ENCODE measurements at regions not wholly inside any gene's neighbourhood (a gene's known extent, or its start where the extent isn't known, plus 50 kb on each side); places are given as distances from the start of the nearest gene placed in this dataset.

DNA sequence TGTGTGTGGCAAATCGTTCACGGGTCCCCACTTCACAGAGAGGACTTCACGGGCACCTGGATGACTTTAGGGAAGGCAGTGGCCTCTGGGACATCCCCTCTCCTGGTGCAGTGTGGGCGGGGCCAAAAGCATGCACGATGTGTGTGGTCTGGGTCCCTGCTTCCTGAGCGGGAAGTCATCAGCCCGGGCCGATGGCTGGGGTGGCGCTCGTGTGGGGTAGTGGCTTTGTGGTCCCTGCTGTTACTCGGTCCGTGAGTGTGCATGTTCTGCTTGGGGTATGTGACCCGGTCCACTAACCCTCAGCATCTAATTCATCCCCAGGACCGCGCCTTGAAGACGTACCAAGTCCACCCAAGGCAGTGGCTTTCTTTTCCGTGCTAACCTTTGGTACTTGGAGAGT lies 142.5 kb upstream of the RTL1 start:
- DNase-seq (ENCODE audit: low read depth): no peak

DNA sequence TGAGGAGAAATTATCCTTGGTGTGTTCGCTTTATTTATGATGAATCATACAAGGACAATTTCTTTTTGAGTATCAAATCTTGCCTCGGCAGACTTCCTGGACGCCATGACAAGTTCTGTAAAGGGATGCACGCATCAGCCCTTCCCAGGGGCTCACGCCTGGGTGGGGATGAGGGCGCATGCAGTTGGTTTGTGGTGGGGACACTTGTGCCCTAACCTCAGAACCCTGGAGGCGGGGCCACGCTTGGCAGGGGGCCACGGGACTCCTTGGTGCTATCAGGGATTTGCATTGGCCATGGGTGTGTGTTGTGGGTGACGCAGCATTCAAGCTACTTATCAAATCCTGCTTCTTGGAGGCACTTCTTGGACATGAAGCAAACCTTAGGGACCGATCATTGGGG lies 143.8 kb upstream of the RTL1 start:
- no peak for DNase-seq (ENCODE audit: low read depth)

DNA sequence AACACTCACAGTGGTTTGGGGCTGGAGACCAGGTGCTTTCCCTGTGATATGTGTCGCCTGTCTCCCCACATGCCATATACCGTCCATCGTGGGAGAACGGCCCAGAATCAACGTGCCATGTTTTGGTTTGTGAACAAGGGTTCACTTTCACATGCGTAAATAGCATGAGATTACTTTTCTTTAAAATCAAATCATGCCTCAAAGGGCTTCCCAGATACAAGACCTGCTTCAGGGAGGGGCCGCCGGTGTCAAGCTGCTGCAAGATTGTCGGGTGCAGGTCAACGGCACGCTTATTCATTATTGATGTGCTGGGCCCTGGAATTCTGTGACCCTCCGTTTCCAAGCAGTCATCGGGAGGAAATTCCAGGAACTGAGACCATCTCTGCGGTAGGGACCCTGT lies 145.2 kb upstream of the RTL1 start:
- no peak for DNase-seq (ENCODE audit: low read depth)

DNA sequence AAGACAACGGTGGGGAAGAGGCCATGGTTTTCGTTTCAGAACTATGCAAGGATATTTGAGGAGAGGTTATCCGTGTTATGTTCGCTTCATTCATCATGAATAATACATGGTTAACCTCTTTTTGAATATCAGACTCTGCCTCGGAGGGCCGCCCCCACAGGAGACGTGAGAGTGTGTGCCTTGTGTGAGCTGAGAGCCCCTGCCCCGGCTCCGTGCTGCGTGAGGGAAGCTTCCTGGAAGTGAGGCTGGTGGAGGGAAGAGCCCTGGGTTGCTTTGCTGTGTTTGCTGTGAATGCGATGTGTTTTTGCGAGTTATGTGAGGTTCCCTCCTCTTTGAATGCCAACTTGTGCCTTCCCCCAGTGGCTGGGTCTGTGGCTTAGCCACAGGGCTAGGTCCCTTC lies 146.0 kb upstream of the RTL1 start:
- DNase-seq (ENCODE audit: low read depth): no peak

DNA sequence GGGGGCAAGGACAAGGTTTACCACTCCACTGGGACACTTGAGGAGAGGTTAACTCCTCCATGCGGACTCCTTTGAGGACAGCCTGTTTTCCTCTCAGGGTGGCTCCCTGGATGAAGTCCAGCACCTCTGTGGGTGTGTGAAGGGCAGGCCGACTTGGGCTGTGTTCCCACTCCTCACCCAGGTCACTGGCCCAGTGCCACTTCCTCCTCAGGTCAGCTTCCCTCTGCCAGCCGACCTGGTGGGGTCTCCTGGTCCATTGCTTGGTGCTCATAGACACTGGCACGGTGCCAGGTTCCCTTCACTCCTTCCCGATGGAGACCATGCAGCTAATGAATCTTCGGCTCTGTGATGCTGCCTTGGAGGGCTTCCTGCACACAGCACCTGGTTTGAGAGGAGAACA lies 146.4 kb upstream of the RTL1 start:
- DNase-seq (ENCODE audit: low read depth): no peak

DNA sequence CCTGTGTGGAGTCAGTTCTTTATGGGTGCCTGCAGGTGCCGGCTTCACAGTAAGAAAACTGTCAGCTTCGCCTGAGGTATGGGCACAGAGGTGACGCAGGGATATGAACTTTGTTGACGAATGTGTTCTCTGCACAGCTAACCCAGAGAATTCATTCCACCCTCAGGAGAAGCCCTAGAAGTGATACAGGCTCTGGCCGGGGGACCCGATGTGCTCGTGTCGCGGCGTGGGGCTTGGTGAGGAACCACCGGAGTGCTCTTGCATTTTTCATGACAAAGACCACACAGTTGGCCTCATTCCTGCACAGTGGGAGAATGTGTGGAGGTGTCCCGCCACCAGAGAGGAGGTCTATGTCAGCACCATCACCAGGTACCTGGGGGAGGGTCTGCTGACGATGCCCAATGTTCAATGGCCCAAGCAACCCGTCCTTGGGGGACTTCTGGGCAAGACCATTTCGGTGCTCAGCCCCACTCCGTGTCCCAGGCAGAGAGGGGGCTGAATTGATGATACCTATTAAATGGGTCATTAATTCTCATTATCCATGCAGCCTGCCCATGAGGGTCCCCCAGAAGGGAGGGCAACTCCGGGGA lies 147.5 kb upstream of the RTL1 start:
- no peak for DNase-seq (ENCODE audit: low read depth)

DNA sequence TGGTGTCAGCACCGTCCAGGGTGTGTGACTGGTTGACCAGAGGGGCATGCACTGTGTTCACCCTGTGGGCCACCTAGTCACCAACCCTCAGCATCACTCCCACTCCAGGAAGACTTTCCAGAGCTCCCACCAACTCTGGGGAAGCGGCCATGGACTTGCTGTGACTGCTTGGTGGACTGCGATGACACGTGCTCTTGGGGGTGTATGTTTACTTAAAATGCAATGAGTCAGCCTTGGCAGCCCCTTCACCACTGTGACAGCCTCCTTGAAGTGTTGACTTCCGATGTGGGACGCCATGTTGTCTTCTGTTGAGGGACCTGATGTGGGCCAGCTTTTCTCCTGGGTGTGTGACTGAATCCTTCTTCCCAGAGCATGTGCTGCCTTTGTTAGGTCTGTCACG lies 151.1 kb upstream of the RTL1 start:
- DNase-seq (ENCODE audit: low read depth): no peak

DNA sequence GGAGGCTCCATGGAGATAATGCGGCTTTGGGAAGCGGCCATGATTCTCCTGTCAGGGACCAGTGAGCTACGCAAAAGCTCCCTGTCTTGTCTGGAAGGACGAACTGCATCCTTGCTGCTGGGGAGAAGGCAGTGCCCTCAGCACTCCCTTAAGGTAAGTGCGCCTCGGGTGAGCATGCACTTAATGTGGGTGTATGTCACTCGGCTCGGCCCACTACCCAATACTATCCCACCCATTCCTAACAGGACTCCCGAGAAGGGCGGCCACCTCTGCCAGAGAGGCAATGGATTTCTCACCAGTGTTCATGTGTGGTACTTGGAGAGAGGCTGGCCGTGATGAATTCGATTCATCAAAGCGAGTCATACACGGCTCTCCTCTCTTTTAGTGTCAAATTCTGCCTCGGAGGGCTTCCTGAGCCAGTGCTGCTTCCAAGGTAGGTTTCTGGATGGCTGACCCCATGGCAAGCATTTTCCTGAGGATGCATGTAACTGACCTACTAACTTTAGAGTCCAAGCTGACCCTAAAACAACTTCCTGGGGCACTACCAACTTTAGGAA lies 151.7 kb upstream of the RTL1 start:
- DNase-seq (ENCODE audit: low read depth): no peak

DNA sequence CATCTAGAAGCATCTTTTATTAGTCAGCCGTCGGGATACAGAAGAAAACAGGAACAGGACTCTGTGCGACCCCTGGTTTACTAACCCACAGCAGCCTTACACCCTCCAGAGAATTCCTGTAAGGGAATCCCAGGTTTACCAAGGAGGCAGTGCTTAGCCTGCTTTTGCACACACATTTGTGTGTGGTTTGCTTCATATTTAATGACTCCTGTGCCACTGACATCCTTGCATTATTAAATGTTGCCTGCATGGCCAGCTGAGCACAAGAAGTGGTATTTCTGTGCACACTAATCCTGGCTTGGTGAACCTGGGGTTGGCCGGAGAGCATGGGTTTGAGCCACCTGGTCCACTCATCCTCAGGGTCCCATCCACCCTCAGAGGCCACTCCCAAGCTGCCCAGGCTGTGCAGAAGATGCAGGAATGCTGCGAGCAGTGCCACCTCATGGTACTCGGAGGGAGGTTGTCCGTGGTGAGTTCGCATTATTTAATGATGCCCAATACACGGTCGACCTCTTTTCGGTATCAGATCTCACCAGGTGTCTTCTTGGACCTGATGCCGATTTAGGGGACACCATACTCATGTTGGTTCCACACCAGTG lies 152.4 kb upstream of the RTL1 start:
- no peak for DNase-seq (ENCODE audit: low read depth)

DNA sequence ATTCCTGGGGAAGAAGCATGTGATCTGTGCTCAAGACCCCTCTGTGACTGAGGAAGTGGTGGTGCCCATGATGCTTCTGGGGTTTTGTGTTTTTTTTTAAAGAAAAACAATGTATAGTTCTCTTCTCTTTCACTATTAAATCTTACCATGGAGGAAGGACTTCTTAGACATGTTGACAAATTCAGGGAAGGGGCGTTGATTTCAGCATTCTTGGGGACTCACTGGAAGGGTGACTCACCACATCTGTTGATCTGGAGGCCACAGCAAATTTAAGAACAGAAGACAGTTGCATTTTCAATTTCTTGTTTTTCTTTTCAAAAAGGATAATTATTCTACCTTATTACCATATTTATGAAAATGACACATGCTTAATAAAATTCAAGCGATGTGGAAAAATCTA lies 152.9 kb upstream of the RTL1 start:
- no peak for DNase-seq (ENCODE audit: low read depth)

DNA sequence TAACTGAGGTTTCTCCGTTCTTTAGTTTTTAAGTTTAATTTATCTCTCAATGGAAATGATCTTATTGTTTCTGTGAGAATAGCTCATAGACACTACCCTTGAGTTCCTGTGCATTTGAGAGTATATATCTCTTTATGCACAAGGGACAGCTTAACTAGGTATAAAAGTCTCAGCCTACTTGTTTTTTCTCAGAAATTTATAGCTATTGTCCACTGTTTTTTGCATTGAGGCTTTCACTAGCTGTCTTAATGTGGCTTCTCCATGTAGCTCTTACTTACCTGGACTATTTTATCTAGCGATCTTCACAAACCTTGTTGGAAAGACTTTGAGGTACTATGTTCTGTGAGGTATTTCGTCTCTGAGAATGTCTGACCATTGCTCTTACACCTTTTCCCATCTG lies 153.9 kb upstream of the RTL1 start:
- DNase-seq (ENCODE audit: low read depth): no peak

DNA sequence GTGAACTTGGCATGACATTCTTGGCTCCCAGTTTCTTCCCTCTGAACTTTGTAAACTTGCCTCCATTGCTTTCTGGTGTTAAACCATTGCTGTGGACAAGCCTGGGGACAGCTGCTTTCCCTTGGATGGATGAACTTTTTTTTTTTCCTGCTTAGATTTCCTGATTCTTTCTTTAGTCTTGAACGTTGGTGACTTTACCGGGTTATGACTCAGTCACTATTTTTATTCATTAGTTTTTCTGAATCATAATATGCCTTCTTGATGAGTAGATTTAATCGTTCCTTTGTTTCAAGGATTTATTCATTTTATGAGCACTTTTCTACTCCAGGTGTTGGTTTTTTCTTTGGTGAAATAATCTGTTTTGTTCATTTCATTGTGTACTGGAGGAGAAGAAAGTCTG lies 155.0 kb upstream of the RTL1 start:
- DNase-seq (ENCODE audit: low read depth): no peak

DNA sequence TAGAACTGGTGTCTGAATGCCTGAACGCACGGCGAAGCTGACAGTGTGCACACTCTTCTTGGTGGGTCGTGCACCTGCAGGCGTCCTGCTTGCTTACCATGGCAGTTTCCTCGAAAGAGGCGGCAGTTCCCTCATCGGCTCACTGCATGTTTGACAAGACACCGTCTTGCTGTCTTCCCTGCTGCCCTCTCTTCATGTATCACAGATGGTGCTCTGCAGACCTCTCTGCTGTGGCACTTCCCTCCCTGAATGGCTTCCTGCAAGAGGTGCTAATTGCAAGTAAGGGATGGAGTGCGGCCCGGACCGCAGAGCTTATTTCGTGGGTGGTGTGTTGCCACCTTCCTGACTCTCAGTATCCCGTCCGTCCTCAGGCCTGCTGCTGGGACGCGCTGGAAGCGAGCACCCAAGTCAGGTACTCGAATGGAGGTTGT lies 156.7 kb upstream of the RTL1 start:
- DNase-seq (ENCODE audit: low read depth): no peak

DNA sequence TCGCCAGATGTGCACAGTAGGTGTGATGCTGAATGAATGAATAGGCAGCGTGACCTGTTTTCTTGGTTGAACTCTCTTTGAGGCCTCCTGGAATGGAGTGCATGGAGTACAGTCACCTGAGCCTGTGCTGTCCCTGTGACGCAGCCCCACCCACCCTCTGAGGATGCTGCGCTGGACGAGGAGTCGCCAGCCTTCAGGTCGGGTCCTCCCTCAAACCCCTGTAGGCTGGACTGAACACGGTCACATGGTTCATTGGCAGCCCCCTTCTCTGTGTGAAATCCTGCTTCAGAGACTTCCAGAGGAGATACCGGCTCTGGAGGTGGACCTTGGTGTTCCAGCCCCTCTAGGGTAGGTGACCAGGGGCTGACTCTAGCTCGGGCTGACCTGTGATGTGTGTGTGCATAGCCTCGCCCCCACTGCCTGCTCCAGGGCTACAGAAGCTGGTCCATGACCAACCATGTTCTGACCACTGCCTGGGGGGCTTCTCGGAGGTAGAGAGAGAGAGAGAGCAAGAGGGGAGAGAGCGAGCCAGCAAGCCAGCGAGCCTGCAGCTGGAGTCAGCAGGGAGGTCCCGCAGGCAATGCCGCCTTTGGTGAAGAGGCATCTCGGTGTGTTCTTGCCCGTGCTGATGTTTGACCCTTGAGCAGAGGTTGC lies 158.0 kb upstream of the RTL1 start:
- DNase-seq (ENCODE audit: low read depth): no peak

DNA sequence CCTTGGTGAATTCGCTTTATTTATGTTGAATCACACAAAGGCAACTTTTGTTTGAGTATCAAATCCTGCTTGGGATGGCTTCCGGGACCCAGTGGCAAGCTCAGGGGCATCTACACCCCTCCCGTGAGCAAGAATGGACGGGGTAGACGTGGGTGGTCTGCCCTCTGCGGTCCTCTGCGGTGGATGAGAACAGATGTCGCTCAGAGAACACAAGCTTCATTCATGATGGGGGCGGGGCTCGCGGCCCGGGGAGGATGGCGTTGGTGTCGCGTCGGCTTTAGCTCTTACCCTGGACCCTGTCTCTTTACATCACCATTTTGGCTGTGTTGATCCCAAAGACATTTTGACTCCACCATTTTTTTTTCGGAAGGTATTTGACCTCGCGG lies 158.5 kb upstream of the RTL1 start:
- no peak for DNase-seq (ENCODE audit: low read depth)

DNA sequence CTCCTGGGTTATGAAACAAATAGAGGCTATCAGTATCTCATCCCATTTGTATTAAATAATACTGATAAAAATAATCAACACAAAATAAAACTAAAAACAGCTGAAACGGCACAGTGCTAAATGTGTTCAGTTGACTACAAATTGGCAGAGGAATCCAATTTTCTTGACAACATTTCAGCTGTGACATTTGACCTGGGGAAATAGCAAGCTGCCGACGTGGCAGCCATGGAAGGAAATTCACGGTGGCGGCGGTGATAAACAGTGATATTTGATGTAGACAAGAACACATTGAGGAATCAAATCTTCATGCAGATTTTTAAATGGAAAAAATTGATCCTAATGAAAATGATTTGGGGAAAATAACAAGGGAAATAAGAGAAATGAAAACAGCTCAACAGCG lies 159.1 kb upstream of the RTL1 start:
- DNase-seq (ENCODE audit: low read depth): no peak

DNA sequence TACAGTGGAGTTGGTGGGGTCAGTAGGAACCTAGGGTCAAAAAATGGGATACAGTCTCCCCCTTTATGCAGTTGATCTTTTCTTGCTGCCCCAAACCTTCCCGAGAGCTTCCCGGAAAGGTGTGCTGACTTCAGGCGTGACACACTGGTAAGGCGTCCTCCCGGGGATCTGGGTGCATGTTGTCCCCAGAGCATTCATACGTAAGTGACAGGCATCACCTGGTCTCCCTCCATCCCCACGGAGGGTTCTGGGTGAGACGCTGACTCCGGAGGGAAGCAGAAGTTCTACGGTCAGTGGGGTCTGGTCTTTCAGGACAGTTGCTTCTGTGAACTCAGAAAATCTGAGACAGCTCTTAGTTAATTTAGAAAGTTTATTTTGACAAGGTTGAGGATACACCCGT lies 159.6 kb upstream of the RTL1 start:
- DNase-seq (ENCODE audit: low read depth): no peak

DNA sequence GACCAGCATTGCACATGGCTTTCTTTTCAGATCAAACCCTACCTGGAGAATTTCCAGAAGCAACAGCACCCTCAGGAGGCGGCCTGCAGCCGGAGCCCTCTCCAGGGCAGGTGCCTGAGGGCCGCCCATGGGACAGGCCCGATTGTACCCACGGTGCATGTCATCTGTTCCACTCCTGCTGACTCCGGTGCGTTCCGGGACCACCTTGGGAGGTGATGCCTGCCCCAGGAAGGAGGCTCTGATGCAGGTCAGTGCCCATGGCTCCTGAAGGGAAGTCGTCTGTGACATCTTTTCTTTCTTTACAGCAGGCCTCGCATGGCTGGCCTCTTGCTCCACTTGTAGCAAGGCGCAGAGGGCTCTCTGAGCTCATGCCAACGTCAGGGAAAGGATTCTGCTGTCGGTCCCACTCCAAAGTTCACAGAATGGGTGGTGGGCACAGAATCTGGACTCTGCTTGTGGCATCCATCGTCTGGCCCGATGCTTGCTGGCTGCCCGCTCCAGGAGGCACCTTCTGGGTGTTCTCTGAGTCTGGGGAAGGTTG lies 160.7 kb upstream of the RTL1 start:
- DNase-seq (ENCODE audit: low read depth): no peak

DNA sequence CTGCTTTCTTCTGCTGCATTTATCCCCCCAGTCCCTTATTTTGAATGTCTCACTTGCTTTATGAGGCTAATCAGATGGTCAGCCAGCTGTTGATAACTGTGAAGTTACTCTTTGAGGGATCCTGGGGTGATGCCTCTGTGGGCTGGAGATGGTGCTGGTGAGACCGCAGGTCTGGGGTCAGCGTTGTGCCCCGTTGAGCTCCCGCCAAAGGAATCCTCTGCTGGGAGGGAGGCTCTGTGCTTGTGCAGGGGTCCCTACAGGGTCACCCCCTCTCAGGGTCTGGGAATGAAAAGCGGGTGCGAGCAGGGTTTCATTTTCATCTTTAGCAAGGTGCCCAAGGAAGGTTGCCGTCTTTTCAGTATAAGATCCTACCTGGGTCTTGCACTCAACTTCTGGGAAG lies 161.2 kb upstream of the RTL1 start:
- no peak for DNase-seq (ENCODE audit: low read depth)

DNA sequence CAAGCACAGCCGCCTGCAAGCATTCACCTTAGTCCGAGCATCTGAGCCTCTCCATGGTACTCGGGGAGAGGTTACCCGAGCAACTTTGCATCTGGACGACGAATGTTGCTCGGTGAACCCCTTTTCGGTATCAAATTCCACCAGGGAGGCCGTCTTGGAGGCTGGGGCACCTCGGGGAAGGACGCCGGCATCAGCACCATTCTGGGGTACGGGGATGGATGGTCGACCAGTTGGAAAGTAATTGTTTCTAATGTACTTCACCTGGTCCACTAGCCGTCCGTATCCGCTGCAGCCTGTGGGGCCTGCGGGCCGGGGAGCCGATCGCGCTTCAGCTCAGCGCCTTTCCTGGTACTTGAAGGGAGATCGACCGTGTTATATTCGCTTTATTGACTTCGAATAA lies 161.7 kb upstream of the RTL1 start:
- DNase-seq (ENCODE audit: low read depth): no peak

DNA sequence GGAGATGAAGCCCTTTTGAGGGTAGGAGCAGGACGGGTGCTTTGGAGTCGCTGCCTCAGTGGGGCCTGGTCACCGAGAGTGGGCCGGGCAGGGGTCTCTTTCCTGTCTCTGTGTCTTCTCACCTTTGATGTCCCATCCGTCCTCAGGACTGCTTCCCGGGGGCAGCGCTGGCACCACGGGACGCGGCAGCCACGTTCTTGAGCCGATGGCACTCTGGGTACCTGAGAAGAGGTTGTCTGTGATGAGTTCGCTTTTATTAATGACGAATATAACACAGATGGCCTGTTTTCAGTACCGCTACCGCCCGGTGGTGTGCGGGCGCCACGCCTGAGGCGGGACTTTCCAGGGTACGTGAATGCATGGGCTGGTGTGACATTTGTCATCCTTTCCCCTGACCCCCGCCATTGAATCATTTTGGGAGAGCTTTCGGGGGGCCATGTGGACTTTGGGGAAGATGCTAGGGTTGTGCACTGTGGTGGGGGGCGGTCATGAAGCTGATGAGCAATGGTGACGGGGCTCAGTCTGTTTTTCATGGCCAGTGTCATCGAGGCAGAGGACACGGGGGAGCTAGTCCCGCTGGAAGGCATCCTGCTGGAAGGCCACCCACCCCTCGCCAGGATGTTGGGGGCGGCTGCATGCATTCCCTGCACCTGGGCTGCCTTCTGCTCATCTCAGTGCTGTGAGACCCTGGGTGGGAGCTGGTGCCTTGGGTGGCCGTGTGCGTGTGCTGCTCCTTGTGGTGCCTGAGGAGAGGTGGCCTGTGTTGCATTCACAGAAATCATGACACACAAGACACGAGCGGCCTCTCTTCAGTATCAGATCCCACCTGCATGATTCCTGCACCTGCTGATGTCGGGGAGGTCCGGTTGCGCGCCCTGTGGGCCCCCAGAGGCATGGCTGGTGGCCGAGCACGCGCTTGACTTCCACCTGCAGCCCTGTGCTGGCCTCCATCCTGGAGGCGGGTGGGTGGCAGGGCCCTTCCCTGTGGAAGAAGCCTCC lies 162.5 kb upstream of the RTL1 start:
- no peak for DNase-seq (ENCODE audit: low read depth)

DNA sequence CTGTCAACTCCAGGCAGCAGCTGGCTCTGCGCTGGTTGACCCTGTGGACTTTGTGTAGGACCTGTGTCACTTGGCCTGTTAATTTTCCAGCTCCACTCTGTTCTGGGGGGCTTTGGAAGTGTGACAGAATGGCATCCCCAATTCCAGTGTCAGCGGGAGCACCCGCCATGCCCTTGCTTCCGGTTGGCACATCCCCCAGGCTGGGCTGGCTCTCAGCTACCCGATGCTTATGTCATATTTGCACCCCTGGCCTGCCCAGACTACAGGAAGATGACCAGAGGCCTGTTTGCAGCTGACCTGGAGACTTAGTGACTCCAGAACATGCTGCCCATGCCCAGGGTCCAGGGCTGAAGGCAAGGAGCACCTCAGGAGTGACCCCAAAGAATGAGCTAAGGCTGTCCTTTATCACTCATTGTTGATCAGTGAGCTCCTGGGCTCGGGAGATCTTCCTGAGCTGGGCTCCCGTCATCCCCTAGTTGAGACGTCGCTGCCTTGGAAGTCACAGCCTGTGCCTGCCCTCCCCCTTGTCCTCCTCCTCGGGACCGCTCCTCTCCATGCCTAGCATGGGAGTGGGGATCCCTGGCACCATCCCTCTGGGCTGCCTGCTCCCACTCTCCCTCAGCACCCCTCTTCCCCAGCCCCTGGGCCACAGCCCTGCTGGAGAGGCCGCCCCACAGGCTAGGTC lies 163.4 kb upstream of the RTL1 start:
- DNase-seq (ENCODE audit: low read depth): no peak

Data from HS-27A (cell line).